ENCODE measurements at regions not wholly inside any gene's neighbourhood (a gene's known extent, or its start where the extent isn't known, plus 50 kb on each side); places are given as distances from the start of the nearest gene placed in this dataset.

GRCh38 chr5:100273846-100274580 lies 261.2 kb upstream of the FAM174A start:
- TF ChIP-seq YY1 (IDR thresholded peaks at IDR 0.05; ENCODE audit: insufficient read depth, insufficient read length) (no peak), SUZ12 (IDR thresholded peaks at IDR 0.05; ENCODE audit: extremely low read depth, insufficient read depth, insufficient read length) (no peak), ZNF274 (IDR thresholded peaks at IDR 0.05; ENCODE audit: low read depth, low read length) (no peak)

GRCh38 chr5:100270023-100270771 lies 265.0 kb upstream of the FAM174A start:
- TF ChIP-seq YY1 (IDR thresholded peaks at IDR 0.05; ENCODE audit: insufficient read depth, insufficient read length) (no peak), ZNF274 (IDR thresholded peaks at IDR 0.05; ENCODE audit: low read depth, low read length) (no peak), SUZ12 (IDR thresholded peaks at IDR 0.05; ENCODE audit: extremely low read depth, insufficient read depth, insufficient read length) (no peak)
- no peak for DNase-seq (ENCODE audit: low read depth, low spot score)
- H3K4me3 ChIP-seq (ENCODE audit: insufficient read length, low read depth), result no peak overlapping the region

More at GRCh38 chr5:100273846-100274580, 261.2 kb upstream of the FAM174A start:
- Histone ChIP-seq H3K9me3 (ENCODE audit: insufficient read depth, low read length) (no peaks in the 10 kb centered on the region), H3K9ac (ENCODE audit: insufficient read length, low read depth) (no peak overlapping the region), H3K36me3 (ENCODE audit: insufficient read depth, insufficient read length, low read length) (no peaks in the 10 kb centered on the region), H3K27me3 (ENCODE audit: insufficient read depth, insufficient read length) (no peaks in the 10 kb centered on the region), H3K4me3 (ENCODE audit: insufficient read length, low read depth) (no peak overlapping the region), H3K4me1 (ENCODE audit: insufficient read depth, insufficient read length) (no peaks in the 10 kb centered on the region)
- DNase-seq (ENCODE audit: low read depth, low spot score), result no peak

DNA sequence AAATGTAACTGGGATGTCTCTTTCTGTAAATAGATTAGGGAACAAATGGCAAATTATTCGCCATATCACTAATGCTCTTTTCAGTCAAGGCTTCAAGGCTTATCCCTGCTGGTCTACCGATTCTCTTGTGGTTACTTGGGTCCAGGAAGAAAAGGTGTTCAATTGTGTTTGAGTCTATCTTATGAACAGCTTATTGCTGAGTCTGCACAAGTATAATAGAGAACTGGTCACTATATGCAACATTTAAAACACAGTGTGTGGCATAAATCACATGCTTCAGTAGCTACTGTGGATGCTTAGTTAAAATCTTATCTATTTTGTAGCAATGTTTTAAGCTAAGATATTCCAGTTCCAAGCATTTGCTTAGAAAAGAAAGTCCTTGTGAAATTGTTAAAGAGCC lies 274.2 kb upstream of the FAM174A start:
- Histone ChIP-seq H3K36me3 (ENCODE audit: insufficient read depth, insufficient read length, low read length) (no peaks in the 10 kb centered on the region), H3K9ac (ENCODE audit: insufficient read length, low read depth) (no peak overlapping the region), H3K4me3 (ENCODE audit: insufficient read length, low read depth) (no peak overlapping the region), H3K4me1 (ENCODE audit: insufficient read depth, insufficient read length) (no peaks in the 10 kb centered on the region), H3K27me3 (ENCODE audit: insufficient read depth, insufficient read length) (no peaks in the 10 kb centered on the region), H3K9me3 (ENCODE audit: insufficient read depth, low read length) (no peaks in the 10 kb centered on the region)
- no peak for TF ChIP-seq ZNF274 (IDR thresholded peaks at IDR 0.05; ENCODE audit: low read depth, low read length)
- no peak for TF ChIP-seq YY1 (IDR thresholded peaks at IDR 0.05; ENCODE audit: insufficient read depth, insufficient read length)
- TF ChIP-seq SUZ12 (IDR thresholded peaks at IDR 0.05; ENCODE audit: extremely low read depth, insufficient read depth, insufficient read length), result no peak
- DNase-seq (ENCODE audit: low read depth, low spot score), result no peak

More at GRCh38 chr5:100270023-100270771, 265.0 kb upstream of the FAM174A start:
- H3K27me3 ChIP-seq (ENCODE audit: insufficient read depth, insufficient read length), result no peaks in the 10 kb centered on the region
- H3K36me3 ChIP-seq (ENCODE audit: insufficient read depth, insufficient read length, low read length), result no peaks in the 10 kb centered on the region
- no peaks in the 10 kb centered on the region for H3K9me3 ChIP-seq (ENCODE audit: insufficient read depth, low read length)
- no peaks in the 10 kb centered on the region for H3K4me1 ChIP-seq (ENCODE audit: insufficient read depth, insufficient read length)
- no peak overlapping the region for H3K9ac ChIP-seq (ENCODE audit: insufficient read length, low read depth)

GRCh38 chr5:100252944-100253343 lies 282.2 kb upstream of the FAM174A start:
- DNase-seq (ENCODE audit: low read depth, low spot score), result no peak
- no peaks in the 10 kb centered on the region for H3K36me3 ChIP-seq (ENCODE audit: insufficient read depth, insufficient read length, low read length)
- no peak for TF ChIP-seq YY1 (IDR thresholded peaks at IDR 0.05; ENCODE audit: insufficient read depth, insufficient read length)
- TF ChIP-seq ZNF274 (IDR thresholded peaks at IDR 0.05; ENCODE audit: low read depth, low read length), result no peak
- TF ChIP-seq SUZ12 (IDR thresholded peaks at IDR 0.05; ENCODE audit: extremely low read depth, insufficient read depth, insufficient read length), result no peak
- H3K27me3 ChIP-seq (ENCODE audit: insufficient read depth, insufficient read length), result no peaks in the 10 kb centered on the region
- H3K9ac ChIP-seq (ENCODE audit: insufficient read length, low read depth), result no peak overlapping the region
- H3K4me3 ChIP-seq (ENCODE audit: insufficient read length, low read depth), result no peak overlapping the region
- no peaks in the 10 kb centered on the region for H3K4me1 ChIP-seq (ENCODE audit: insufficient read depth, insufficient read length)
- H3K9me3 ChIP-seq (ENCODE audit: insufficient read depth, low read length), result no peaks in the 10 kb centered on the region

DNA sequence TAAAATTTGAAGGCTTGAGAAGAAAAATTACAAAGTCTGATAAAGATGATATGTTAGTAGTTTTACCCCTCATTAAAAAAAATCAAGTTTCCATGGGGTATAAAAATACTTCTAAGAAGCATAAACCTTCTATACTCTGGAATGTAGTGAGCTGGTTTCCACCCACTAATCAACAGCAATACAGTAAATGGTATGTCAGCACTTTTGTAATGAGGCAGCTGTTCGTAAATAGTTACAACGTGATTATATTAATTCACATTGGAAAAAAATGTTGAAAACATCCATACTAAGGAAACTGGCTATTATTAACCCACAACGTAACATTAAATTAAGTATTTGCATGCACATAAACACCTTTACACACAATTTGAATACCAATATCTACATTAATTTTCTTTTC lies 283.1 kb upstream of the FAM174A start:
- no peak for TF ChIP-seq SUZ12 (IDR thresholded peaks at IDR 0.05; ENCODE audit: extremely low read depth, insufficient read depth, insufficient read length)
- no peak for TF ChIP-seq YY1 (IDR thresholded peaks at IDR 0.05; ENCODE audit: insufficient read depth, insufficient read length)
- TF ChIP-seq ZNF274 (IDR thresholded peaks at IDR 0.05; ENCODE audit: low read depth, low read length), result no peak
- no peak overlapping the region for H3K9ac ChIP-seq (ENCODE audit: insufficient read length, low read depth)
- no peaks in the 10 kb centered on the region for H3K4me1 ChIP-seq (ENCODE audit: insufficient read depth, insufficient read length)
- no peak for DNase-seq (ENCODE audit: low read depth, low spot score)
- no peaks in the 10 kb centered on the region for H3K9me3 ChIP-seq (ENCODE audit: insufficient read depth, low read length)
- no peaks in the 10 kb centered on the region for H3K36me3 ChIP-seq (ENCODE audit: insufficient read depth, insufficient read length, low read length)
- H3K27me3 ChIP-seq (ENCODE audit: insufficient read depth, insufficient read length), result no peaks in the 10 kb centered on the region
- H3K4me3 ChIP-seq (ENCODE audit: insufficient read length, low read depth), result no peak overlapping the region

DNA sequence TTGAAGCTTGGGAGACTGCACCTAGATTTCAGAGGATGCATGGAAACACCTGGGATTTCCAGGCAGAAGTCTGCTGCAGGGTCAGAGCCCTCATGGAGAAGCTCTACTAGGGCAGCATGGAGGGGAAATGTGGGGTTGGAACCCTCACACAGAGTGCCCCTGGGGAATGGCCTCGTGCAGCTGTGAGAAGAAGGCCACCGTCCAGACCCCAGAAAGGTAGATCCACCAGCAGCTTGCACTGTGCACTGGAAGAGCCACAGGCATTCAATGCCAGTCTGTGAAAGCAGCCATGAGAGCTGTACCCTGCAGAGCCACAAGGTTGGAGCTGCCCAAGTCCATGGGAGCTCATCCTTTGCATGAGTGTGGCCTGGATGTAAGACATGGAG lies 285.3 kb upstream of the FAM174A start:
- TF ChIP-seq ZNF274 (IDR thresholded peaks at IDR 0.05; ENCODE audit: low read depth, low read length), result no peak
- no peak for TF ChIP-seq SUZ12 (IDR thresholded peaks at IDR 0.05; ENCODE audit: extremely low read depth, insufficient read depth, insufficient read length)
- no peak for TF ChIP-seq YY1 (IDR thresholded peaks at IDR 0.05; ENCODE audit: insufficient read depth, insufficient read length)
- DNase-seq (ENCODE audit: low read depth, low spot score), result no peak
- no peaks in the 10 kb centered on the region for H3K27me3 ChIP-seq (ENCODE audit: insufficient read depth, insufficient read length)
- H3K4me3 ChIP-seq (ENCODE audit: insufficient read length, low read depth), result no peak overlapping the region
- H3K9me3 ChIP-seq (ENCODE audit: insufficient read depth, low read length), result no peaks in the 10 kb centered on the region
- no peaks in the 10 kb centered on the region for H3K36me3 ChIP-seq (ENCODE audit: insufficient read depth, insufficient read length, low read length)
- no peaks in the 10 kb centered on the region for H3K4me1 ChIP-seq (ENCODE audit: insufficient read depth, insufficient read length)
- H3K9ac ChIP-seq (ENCODE audit: insufficient read length, low read depth), result no peak overlapping the region

DNA sequence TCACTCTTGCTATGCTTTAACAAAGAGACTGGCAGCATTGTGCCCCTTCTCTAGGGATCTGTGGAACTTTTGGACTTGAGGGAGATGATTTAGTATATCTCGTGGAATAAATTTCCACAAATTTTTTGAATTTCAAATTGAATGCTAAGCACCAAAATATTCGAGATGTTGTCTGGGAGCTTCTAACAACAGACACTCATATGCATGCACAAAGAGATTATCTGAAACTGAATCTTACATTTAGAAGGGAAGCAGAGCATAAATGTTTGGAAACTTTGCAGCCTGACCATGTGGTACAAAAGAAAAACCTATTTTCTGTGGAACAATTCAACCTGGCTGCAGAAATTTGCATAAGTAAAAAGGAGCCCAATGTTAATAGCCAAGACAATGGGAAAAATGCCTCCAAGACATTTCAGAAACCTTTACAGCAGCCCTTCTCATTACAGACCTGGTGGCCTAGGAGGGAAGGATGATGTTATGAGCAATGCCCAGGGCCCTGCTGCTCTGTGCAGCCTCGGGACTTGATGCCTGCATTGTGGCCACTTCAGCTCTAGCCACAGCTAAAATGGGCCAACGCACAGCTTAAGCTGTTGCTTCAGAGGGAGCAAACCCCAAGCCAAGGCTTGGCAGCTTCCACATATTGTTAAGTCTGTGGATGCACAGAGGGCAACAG lies 285.8 kb upstream of the FAM174A start:
- Histone ChIP-seq H3K4me3 (ENCODE audit: insufficient read length, low read depth) (no peak overlapping the region), H3K9me3 (ENCODE audit: insufficient read depth, low read length) (no peaks in the 10 kb centered on the region), H3K36me3 (ENCODE audit: insufficient read depth, insufficient read length, low read length) (no peaks in the 10 kb centered on the region), H3K9ac (ENCODE audit: insufficient read length, low read depth) (no peak overlapping the region), H3K27me3 (ENCODE audit: insufficient read depth, insufficient read length) (no peaks in the 10 kb centered on the region), H3K4me1 (ENCODE audit: insufficient read depth, insufficient read length) (no peaks in the 10 kb centered on the region)
- DNase-seq (ENCODE audit: low read depth, low spot score), result no peak
- TF ChIP-seq ZNF274 (IDR thresholded peaks at IDR 0.05; ENCODE audit: low read depth, low read length) (no peak), YY1 (IDR thresholded peaks at IDR 0.05; ENCODE audit: insufficient read depth, insufficient read length) (no peak), SUZ12 (IDR thresholded peaks at IDR 0.05; ENCODE audit: extremely low read depth, insufficient read depth, insufficient read length) (no peak)
